GM18870 (cell line): ENCODE measurements at regions not wholly inside any gene's neighbourhood (a gene's known extent, or its start where the extent isn't known, plus 50 kb on each side); places are given as distances from the start of the nearest gene placed in this dataset.
"Not testable (repeated sequence)": the region's sequence is repeated elsewhere in the genome, so short reads cannot be mapped to it uniquely, and the experiment has no call there.

Source experiments
- ATAC-seq: cut with Tn5 transposase; IDR thresholded peaks from one replicate; pipeline ENCODE4 v1.9.1; 2021; ENCODE audit warnings: moderate library complexity; ENCODE audit not compliant: unreplicated experiment

- no peak for ATAC-seq
Observed at GRCh38 chr4:104549736-104550135, 55.0 kb upstream of the CXXC4 start.

- ATAC-seq = no peak
Observed at GRCh38 chr4:104559502-104559901, 64.8 kb upstream of the CXXC4 start.

GRCh38 chr4:104571341-104571740 is 76.6 kb upstream of the CXXC4 start:
- no peak for ATAC-seq

- no peak for ATAC-seq
Observed at GRCh38 chr4:104574371-104574770, 79.7 kb upstream of the CXXC4 start.

- ATAC-seq = no peak
Observed at GRCh38 chr4:104575278-104575677, 80.6 kb upstream of the CXXC4 start.

- ATAC-seq = no peak
Observed at GRCh38 chr4:104577405-104577804, 82.7 kb upstream of the CXXC4 start.

- not testable (repeated sequence) for ATAC-seq
Observed at GRCh38 chr4:104581476-104581875, 86.8 kb upstream of the CXXC4 start.

GRCh38 chr4:104582056-104582455 is 87.4 kb upstream of the CXXC4 start:
- ATAC-seq = not testable (repeated sequence)

GRCh38 chr4:104589264-104589868 is 94.7 kb upstream of the CXXC4 start:
- ATAC-seq = no peak

- ATAC-seq = no peak
Observed at GRCh38 chr4:104591510-104591911, 96.8 kb upstream of the CXXC4 start.

GRCh38 chr4:104592183-104592582 is 97.5 kb upstream of the CXXC4 start:
- no peak for ATAC-seq

GRCh38 chr4:104593019-104593418 is 98.3 kb upstream of the CXXC4 start:
- ATAC-seq = no peak

GRCh38 chr4:104596189-104596588 is 101.5 kb upstream of the CXXC4 start:
- no peak for ATAC-seq

GRCh38 chr4:104615496-104615895 is 120.8 kb upstream of the CXXC4 start:
- ATAC-seq = no peak

GRCh38 chr4:104615926-104616325 is 121.2 kb upstream of the CXXC4 start:
- no peak for ATAC-seq

GRCh38 chr4:104616401-104616820 is 121.7 kb upstream of the CXXC4 start:
- ATAC-seq = no peak

- no peak for ATAC-seq
Observed at GRCh38 chr4:104625706-104626105, 131.0 kb upstream of the CXXC4 start.

GRCh38 chr4:104629601-104630000 is 134.9 kb upstream of the CXXC4 start:
- no peak for ATAC-seq

- ATAC-seq = no peak
Observed at GRCh38 chr4:104630272-104630671, 135.6 kb upstream of the CXXC4 start.

GRCh38 chr4:104631000-104631399 is 136.3 kb upstream of the CXXC4 start:
- no peak for ATAC-seq

- ATAC-seq = no peak
Observed at GRCh38 chr4:104641418-104641817, 146.7 kb upstream of the CXXC4 start.

GRCh38 chr4:104642521-104642920 is 147.8 kb upstream of the CXXC4 start:
- ATAC-seq = no peak

GRCh38 chr4:104643805-104644204 is 149.1 kb upstream of the CXXC4 start:
- no peak for ATAC-seq
